Smooth muscle cell (in vitro differentiated cells): ENCODE measurements at regions not wholly inside any gene's neighbourhood (a gene's known extent, or its start where the extent isn't known, plus 50 kb on each side); places are given as distances from the start of the nearest gene placed in this dataset.

Experiments used
- DNase-seq: peaks from one replicate; lab custom pipeline; 2025; ENCODE audit not compliant: unreplicated experiment; lab: John Stamatoyannopoulos, UW
- H2AFZ ChIP-seq: fragments of 200-600 bp; sonication (generic); 2 replicates; pipeline ENCODE4 v1.6.0; 2016; ENCODE audit warnings: antibody characterized with exemption, low read depth, mild to moderate bottlenecking
- H3F3A ChIP-seq: fragments of 200-600 bp; sonication (generic); 2 replicates; pipeline ENCODE4 v1.6.0; 2017; ENCODE audit warnings: antibody characterized with exemption, low read depth
- H3K27ac ChIP-seq: fragments of 200-600 bp; sonication (generic); 2 replicates; pipeline ENCODE4 v1.5.1; 2016; ENCODE audit warnings: low read depth, mild to moderate bottlenecking
- H3K27me3 ChIP-seq: fragments of 200-600 bp; sonication (generic); 2 replicates; pipeline ENCODE4 v1.6.1; 2016; ENCODE audit warnings: low read depth, mild to moderate bottlenecking
- H3K36me3 ChIP-seq: fragments of 200-600 bp; sonication (generic); 2 replicates; pipeline ENCODE4 v1.5.1; 2016; ENCODE audit warnings: low read depth
- H3K4me1 ChIP-seq: fragments of 200-600 bp; sonication (generic); 2 replicates; pipeline ENCODE4 v1.5.1; 2016; ENCODE audit warnings: low read depth
- H3K4me2 ChIP-seq: fragments of 200-600 bp; sonication (generic); 2 replicates; pipeline ENCODE4 v1.6.0; 2016; ENCODE audit warnings: mild to moderate bottlenecking
- H3K4me3 ChIP-seq: fragments of 200-600 bp; sonication (generic); 2 replicates; pipeline ENCODE4 v1.5.1; 2016; ENCODE audit warnings: mild to moderate bottlenecking
- H3K79me2 ChIP-seq: fragments of 200-600 bp; sonication (generic); 2 replicates; pipeline ENCODE4 v1.6.0; 2016; ENCODE audit warnings: low read depth, mild to moderate bottlenecking
- H3K9ac ChIP-seq: fragments of 200-600 bp; sonication (generic); 2 replicates; pipeline ENCODE4 v1.6.0; 2016; ENCODE audit warnings: low read depth
- H3K9me3 ChIP-seq: fragments of 200-600 bp; sonication (generic); replicated peaks from 2 replicates; pipeline ENCODE4 v1.5.1; 2016; ENCODE audit warnings: low read depth
- H4K20me1 ChIP-seq: fragments of 200-600 bp; sonication (generic); 2 replicates; pipeline ENCODE4 v1.6.0; 2016; ENCODE audit warnings: low read depth
- CTCF ChIP-seq: fragments of 200-600 bp; sonication (generic); IDR thresholded peaks from 2 replicates; pipeline ENCODE4 v1.5.1; 2017; ENCODE audit warnings: borderline replicate concordance, mild to moderate bottlenecking, antibody characterized with exemption; ENCODE audit not compliant: insufficient read depth, poor library complexity, severe bottlenecking
- WGBS: methylation state at CpG from one replicate; pipeline ENCODE4 v1.1.7; 2016; ENCODE audit warnings: low lambda C conversion rate; 5-methylcytosine and 5-hydroxymethylcytosine counted together

GRCh38 chr1:56073614-56074006 lies 505.8 kb downstream of the PLPP3 start:
- Histone ChIP-seq H3F3A (no peaks in the 10 kb centered on the region), H3K4me2 (no peak overlapping the region), H3K27me3 (no peaks in the 10 kb centered on the region), H3K36me3 (no peaks in the 10 kb centered on the region), H2AFZ (no peak overlapping the region), H3K4me1 (no peaks in the 10 kb centered on the region), H3K9me3 (no peaks in the 10 kb centered on the region), H3K9ac (no peak overlapping the region), H4K20me1 (no peaks in the 10 kb centered on the region), H3K4me3 (no peak overlapping the region), H3K27ac (no peak overlapping the region), H3K79me2 (no peaks in the 10 kb centered on the region)
- no peak for TF ChIP-seq CTCF
- DNase-seq, result no peak
- 66% methylated on average over 2 of the region's 2 CpGs for WGBS

DNA sequence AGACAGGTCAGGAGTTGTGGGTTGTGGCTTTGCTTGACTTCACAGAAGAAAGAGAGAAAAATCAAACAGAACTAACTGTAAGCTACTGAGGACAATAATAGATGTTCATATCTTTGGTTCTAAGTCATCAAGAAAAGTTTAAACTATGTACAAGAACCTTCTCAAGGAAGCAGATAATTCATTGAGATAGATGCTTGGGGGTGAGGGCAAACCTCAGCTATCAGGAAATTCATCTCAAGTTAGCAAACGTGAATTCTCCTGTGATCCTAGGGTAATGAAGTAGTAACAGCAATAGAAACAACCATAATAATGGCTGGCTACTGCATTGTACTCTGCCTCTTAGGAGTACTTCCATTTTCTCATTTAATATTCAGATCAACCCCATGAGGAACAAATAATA lies 506.2 kb downstream of the PLPP3 start:
- WGBS, result 75% methylated on average over 1 of the region's 1 CpG
- H3K4me2 ChIP-seq, result no peak overlapping the region
- TF ChIP-seq CTCF, result no peak

GRCh38 chr1:56072310-56072709 lies 507.1 kb downstream of the PLPP3 start:
- WGBS, result 100% methylated on average over 1 of the region's 1 CpG
- H3K4me1 ChIP-seq, result no peaks in the 10 kb centered on the region

More for the DNA sequence above, 506.2 kb downstream of the PLPP3 start:
- Histone ChIP-seq H3K9me3 (no peaks in the 10 kb centered on the region), H3K36me3 (no peaks in the 10 kb centered on the region), H3K4me1 (no peaks in the 10 kb centered on the region), H4K20me1 (no peaks in the 10 kb centered on the region), H3F3A (no peaks in the 10 kb centered on the region), H3K4me3 (no peak overlapping the region), H3K27ac (no peak overlapping the region), H3K9ac (no peak overlapping the region), H3K79me2 (no peaks in the 10 kb centered on the region), H3K27me3 (no peaks in the 10 kb centered on the region), H2AFZ (no peak overlapping the region)
- DNase-seq, result no peak

More at GRCh38 chr1:56072310-56072709, 507.1 kb downstream of the PLPP3 start:
- H2AFZ ChIP-seq, result no peak overlapping the region
- H4K20me1 ChIP-seq, result no peaks in the 10 kb centered on the region
- no peak overlapping the region for H3K4me3 ChIP-seq
- H3K79me2 ChIP-seq, result no peaks in the 10 kb centered on the region
- DNase-seq, result no peak
- no peaks in the 10 kb centered on the region for H3K9me3 ChIP-seq
- TF ChIP-seq CTCF, result no peak
- no peak overlapping the region for H3K4me2 ChIP-seq
- H3K27ac ChIP-seq, result no peak overlapping the region
- no peaks in the 10 kb centered on the region for H3F3A ChIP-seq
- H3K27me3 ChIP-seq, result no peaks in the 10 kb centered on the region
- H3K9ac ChIP-seq, result no peak overlapping the region
- H3K36me3 ChIP-seq, result no peaks in the 10 kb centered on the region
